AG08396 (cell line): ENCODE measurements at regions not wholly inside any gene's neighbourhood (a gene's known extent, or its start where the extent isn't known, plus 50 kb on each side); places are given as distances from the start of the nearest gene placed in this dataset.
A peak's percentile ranks its signal among the peaks of the same experiment; 100 is the strongest.
"Not testable (repeated sequence)": the region's sequence is repeated elsewhere in the genome, so short reads cannot be mapped to it uniquely, and the experiment has no call there.

Source experiments
- DNase-seq: peaks from one replicate; pipeline ENCODE4 v3.0.0; 2012; ENCODE audit warnings: low spot score, mixed read lengths

GRCh38 chr4:126740687-126741086, 892.1 kb upstream of the INTU start:
- DNase-seq = no peak

- DNase-seq = no peak
These were observed 890.7 kb upstream of the INTU start for GRCh38 chr4:126742048-126742447.

- DNase-seq = no peak
These were observed 889.9 kb upstream of the INTU start for GRCh38 chr4:126742885-126743284.

- no peak for DNase-seq
These were observed 884.0 kb upstream of the INTU start for GRCh38 chr4:126748736-126749135.

- DNase-seq = no peak
These were observed 882.0 kb upstream of the INTU start for GRCh38 chr4:126750723-126751122.

- DNase-seq = no peak
These were observed 880.6 kb upstream of the INTU start for GRCh38 chr4:126752126-126752525.

- DNase-seq = no peak
These were observed 880.1 kb upstream of the INTU start for GRCh38 chr4:126752702-126753101.

GRCh38 chr4:126753592-126753991, 879.2 kb upstream of the INTU start:
- no peak for DNase-seq

GRCh38 chr4:126755506-126755905, 877.3 kb upstream of the INTU start:
- DNase-seq = no peak

GRCh38 chr4:126756050-126756829, 876.5 kb upstream of the INTU start:
- no peak for DNase-seq

GRCh38 chr4:126757219-126757618, 875.5 kb upstream of the INTU start:
- no peak for DNase-seq

- no peak for DNase-seq
These were observed 874.3 kb upstream of the INTU start for GRCh38 chr4:126758493-126758892.

GRCh38 chr4:126761947-126762662, 870.7 kb upstream of the INTU start:
- no peak for DNase-seq

- no peak for DNase-seq
These were observed 870.0 kb upstream of the INTU start for GRCh38 chr4:126762663-126763247.

- DNase-seq = no peak
These were observed 866.5 kb upstream of the INTU start for GRCh38 chr4:126766241-126766640.

GRCh38 chr4:126768338-126768737, 864.4 kb upstream of the INTU start:
- DNase-seq = no peak

- not testable (repeated sequence) for DNase-seq
These were observed 861.8 kb upstream of the INTU start for GRCh38 chr4:126770811-126771553.

GRCh38 chr4:126771618-126772017, 861.1 kb upstream of the INTU start:
- not testable (repeated sequence) for DNase-seq

- DNase-seq = peak; percentile 25
These were observed 860.1 kb upstream of the INTU start for GRCh38 chr4:126772662-126773061.

GRCh38 chr4:126775485-126776106, 857.2 kb upstream of the INTU start:
- no peak for DNase-seq

GRCh38 chr4:126776361-126776760, 856.4 kb upstream of the INTU start:
- no peak for DNase-seq

GRCh38 chr4:126777649-126778048, 855.1 kb upstream of the INTU start:
- peak; percentile 69 for DNase-seq
